HepG2 (cell line): ENCODE measurements at regions not wholly inside any gene's neighbourhood (a gene's known extent, or its start where the extent isn't known, plus 50 kb on each side); places are given as distances from the start of the nearest gene placed in this dataset.
"Not testable (repeated sequence)": the region's sequence is repeated elsewhere in the genome, so short reads cannot be mapped to it uniquely, and the experiment has no call there.

Experiments
- CTCF ChIP-seq: sonication (generic); formaldehyde crosslinking; IDR thresholded peaks from 2 replicates; pipeline ENCODE4 v1.5.0; 2020; ENCODE audit warnings: mild to moderate bottlenecking, missing genetic modification reagents, moderate library complexity
- GATA4 ChIP-seq: sonication (generic); IDR thresholded peaks from 2 replicates; pipeline ENCODE4 v1.6.1; 2016; ENCODE audit warnings: antibody characterized with exemption, low read depth, borderline replicate concordance
- MAFG ChIP-seq: sonication (generic); formaldehyde crosslinking; IDR thresholded peaks from 2 replicates; pipeline ENCODE4 v1.5.1; 2020; ENCODE audit warnings: mild to moderate bottlenecking, missing genetic modification reagents
- NFIC ChIP-seq: IDR thresholded peaks from 2 replicates; pipeline ENCODE4 v1.6.1; 2012; ENCODE audit warnings: mild to moderate bottlenecking, low read length, inconsistent platforms
- NR1H2 ChIP-seq: sonication (generic); formaldehyde crosslinking; IDR thresholded peaks from 2 replicates; pipeline ENCODE4 v1.8.1; 2022; ENCODE audit warnings: low read depth, missing genetic modification reagents, borderline replicate concordance
- POLR2AphosphoS5 ChIP-seq: IDR thresholded peaks from 2 replicates; pipeline ENCODE4 v1.6.1; 2012; ENCODE audit warnings: low read depth, low read length
- SRF ChIP-seq: IDR thresholded peaks from 2 replicates; pipeline ENCODE4 v1.6.1; 2011; ENCODE audit warnings: mild to moderate bottlenecking, low read depth, low read length, moderate library complexity
- ZNF253 ChIP-seq: sonication (generic); formaldehyde crosslinking; IDR thresholded peaks from 2 replicates; pipeline ENCODE4 v1.8.0; 2022; ENCODE audit warnings: mild to moderate bottlenecking, missing genetic modification reagents, borderline replicate concordance
- ZNF354B ChIP-seq: sonication (generic); formaldehyde crosslinking; IDR thresholded peaks from 2 replicates; pipeline ENCODE4 v1.8.0; 2022; ENCODE audit warnings: mild to moderate bottlenecking, missing genetic modification reagents
- ZNF564 ChIP-seq: sonication (generic); formaldehyde crosslinking; IDR thresholded peaks from 2 replicates; pipeline ENCODE4 v1.8.1; 2023; ENCODE audit warnings: mild to moderate bottlenecking, missing genetic modification reagents
- ZNF749 ChIP-seq: sonication (generic); formaldehyde crosslinking; IDR thresholded peaks from 2 replicates; pipeline ENCODE4 v1.8.0; 2022; ENCODE audit warnings: mild to moderate bottlenecking, missing genetic modification reagents, moderate library complexity, borderline replicate concordance
- TF ChIP-seq, protein P1 (sequence below): sonication (generic); formaldehyde crosslinking; IDR thresholded peaks from 2 replicates; pipeline ENCODE4 v1.9.0; 2021; ENCODE audit warnings: missing genetic modification reagents, mild to moderate bottlenecking, borderline replicate concordance
- TF ChIP-seq, protein P2 (sequence below): sonication (generic); formaldehyde crosslinking; IDR thresholded peaks from 2 replicates; pipeline ENCODE4 v1.4.0; 2020; ENCODE audit warnings: mild to moderate bottlenecking, missing genetic modification reagents
- TF ChIP-seq, protein P3 (sequence below): sonication (generic); formaldehyde crosslinking; IDR thresholded peaks from 2 replicates; pipeline ENCODE4 v1.5.1; 2020; ENCODE audit warnings: missing genetic modification reagents, mild to moderate bottlenecking, borderline replicate concordance

- TF ChIP-seq, protein P1, sequence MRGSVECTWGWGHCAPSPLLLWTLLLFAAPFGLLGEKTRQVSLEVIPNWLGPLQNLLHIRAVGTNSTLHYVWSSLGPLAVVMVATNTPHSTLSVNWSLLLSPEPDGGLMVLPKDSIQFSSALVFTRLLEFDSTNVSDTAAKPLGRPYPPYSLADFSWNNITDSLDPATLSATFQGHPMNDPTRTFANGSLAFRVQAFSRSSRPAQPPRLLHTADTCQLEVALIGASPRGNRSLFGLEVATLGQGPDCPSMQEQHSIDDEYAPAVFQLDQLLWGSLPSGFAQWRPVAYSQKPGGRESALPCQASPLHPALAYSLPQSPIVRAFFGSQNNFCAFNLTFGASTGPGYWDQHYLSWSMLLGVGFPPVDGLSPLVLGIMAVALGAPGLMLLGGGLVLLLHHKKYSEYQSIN (CRISPR knock-in tag) = not testable (repeated sequence)
- not testable (repeated sequence) for TF ChIP-seq MAFG (CRISPR knock-in tag); NFIC; ZNF354B (CRISPR knock-in tag); ZNF564; SRF; POLR2AphosphoS5; ZNF253 (CRISPR knock-in tag); NR1H2; ZNF749 (CRISPR knock-in tag); CTCF (CRISPR knock-in tag); GATA4
- TF ChIP-seq, protein P2, sequence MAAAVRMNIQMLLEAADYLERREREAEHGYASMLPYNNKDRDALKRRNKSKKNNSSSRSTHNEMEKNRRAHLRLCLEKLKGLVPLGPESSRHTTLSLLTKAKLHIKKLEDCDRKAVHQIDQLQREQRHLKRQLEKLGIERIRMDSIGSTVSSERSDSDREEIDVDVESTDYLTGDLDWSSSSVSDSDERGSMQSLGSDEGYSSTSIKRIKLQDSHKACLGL (CRISPR knock-in tag) = not testable (repeated sequence)
- TF ChIP-seq, protein P3, sequence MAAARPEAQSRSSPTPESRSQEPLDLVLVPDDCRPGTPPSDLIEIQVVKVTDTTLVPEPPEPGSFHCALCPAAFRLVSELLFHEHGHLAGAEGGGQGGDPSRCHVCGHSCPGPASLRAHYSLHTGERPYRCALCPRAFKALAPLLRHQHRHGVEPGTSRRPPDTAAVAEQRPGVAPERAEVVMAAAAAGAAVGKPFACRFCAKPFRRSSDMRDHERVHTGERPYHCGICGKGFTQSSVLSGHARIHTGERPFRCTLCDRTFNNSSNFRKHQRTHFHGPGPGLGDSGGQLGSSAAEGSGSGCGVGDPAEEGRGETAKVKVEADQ (CRISPR knock-in tag) = not testable (repeated sequence)
These were observed 227.9 kb downstream of the SPATA31A1 start for GRCh38 chr9:39583413-39583747.
